Effector memory CD4-positive, alpha-beta T cell (primary cell): ENCODE measurements at regions not wholly inside any gene's neighbourhood (a gene's known extent, or its start where the extent isn't known, plus 50 kb on each side); places are given as distances from the start of the nearest gene placed in this dataset.

Experiments used
- DNase-seq, 3 donors: peaks; one replicate each; pipeline ENCODE4 v3.0.0-alpha.2; 2020
- H3K27ac ChIP-seq: 2 replicates; pipeline ENCODE4 v1.7.0; 2013; ENCODE audit warnings: mild to moderate bottlenecking, low read length, moderate library complexity; ENCODE audit not compliant: insufficient read depth, poor library complexity, severe bottlenecking
- H3K27me3 ChIP-seq: replicated peaks from 2 replicates; pipeline ENCODE4 v1.7.0; 2013; ENCODE audit warnings: mild to moderate bottlenecking, low read length; ENCODE audit not compliant: insufficient read depth, control insufficient read depth, poor library complexity, severe bottlenecking
- H3K36me3 ChIP-seq: 2 replicates; pipeline ENCODE4 v1.7.0; 2013; ENCODE audit warnings: mild to moderate bottlenecking, low read length, moderate library complexity; ENCODE audit not compliant: control insufficient read depth, insufficient read depth
- H3K4me1 ChIP-seq: 2 replicates; pipeline ENCODE4 v1.7.0; 2013; ENCODE audit warnings: low read length, mild to moderate bottlenecking; ENCODE audit not compliant: control insufficient read depth, insufficient read depth, poor library complexity, severe bottlenecking
- H3K4me3 ChIP-seq: 2 replicates; pipeline ENCODE4 v1.7.0; 2013; ENCODE audit warnings: low read length, low read depth, mild to moderate bottlenecking; ENCODE audit not compliant: insufficient read depth, poor library complexity, severe bottlenecking
- H3K9me3 ChIP-seq: 2 replicates; pipeline ENCODE4 v1.7.0; 2013; ENCODE audit warnings: mild to moderate bottlenecking, low read length, moderate library complexity; ENCODE audit not compliant: control insufficient read depth

- Histone ChIP-seq H3K9me3 (no peaks in the 10 kb centered on the region), H3K36me3 (no peaks in the 10 kb centered on the region), H3K27me3 (peaks cover 3% of the 10 kb centered on the region), H3K4me1 (no peaks in the 10 kb centered on the region), H3K4me3 (no peak overlapping the region), H3K27ac (no peak overlapping the region)
- no peak for DNase-seq
Observed at GRCh38 chr5:99141534-99142128, 212.8 kb upstream of the CHD1 start.

- H3K9me3 ChIP-seq = no peaks in the 10 kb centered on the region
- H3K27ac ChIP-seq = no peak overlapping the region
- no peaks in the 10 kb centered on the region for H3K4me1 ChIP-seq
- peaks cover 3% of the 10 kb centered on the region for H3K27me3 ChIP-seq
- DNase-seq = no peak
- no peaks in the 10 kb centered on the region for H3K36me3 ChIP-seq
- H3K4me3 ChIP-seq = no peak overlapping the region
Observed at GRCh38 chr5:99138911-99139310, 210.1 kb upstream of the CHD1 start.

GRCh38 chr5:99133921-99134320 is 205.1 kb upstream of the CHD1 start:
- no peak overlapping the region for H3K4me3 ChIP-seq
- DNase-seq = no peak

GRCh38 chr5:99129768-99130501 is 201.1 kb upstream of the CHD1 start:
- no peak overlapping the region for H3K4me3 ChIP-seq
- H3K9me3 ChIP-seq = no peaks in the 10 kb centered on the region
- H3K27ac ChIP-seq = no peak overlapping the region
- no peaks in the 10 kb centered on the region for H3K36me3 ChIP-seq
- no peaks in the 10 kb centered on the region for H3K27me3 ChIP-seq
- no peak for DNase-seq
- no peaks in the 10 kb centered on the region for H3K4me1 ChIP-seq

More at GRCh38 chr5:99133921-99134320, 205.1 kb upstream of the CHD1 start:
- Histone ChIP-seq H3K9me3 (no peaks in the 10 kb centered on the region), H3K27me3 (peaks cover 3% of the 10 kb centered on the region), H3K4me1 (no peaks in the 10 kb centered on the region), H3K27ac (no peak overlapping the region), H3K36me3 (no peaks in the 10 kb centered on the region)

- H3K27me3 ChIP-seq = no peaks in the 10 kb centered on the region
- H3K36me3 ChIP-seq = no peaks in the 10 kb centered on the region
- H3K4me3 ChIP-seq = no peak overlapping the region
- no peak overlapping the region for H3K27ac ChIP-seq
- H3K4me1 ChIP-seq = no peaks in the 10 kb centered on the region
- DNase-seq = no peak
- H3K9me3 ChIP-seq = no peaks in the 10 kb centered on the region
Observed at GRCh38 chr5:99122976-99123375, 194.2 kb upstream of the CHD1 start.

GRCh38 chr5:99119326-99119725 is 190.5 kb upstream of the CHD1 start:
- no peak for DNase-seq
- H3K9me3 ChIP-seq = no peaks in the 10 kb centered on the region
- no peaks in the 10 kb centered on the region for H3K36me3 ChIP-seq
- H3K27me3 ChIP-seq = no peaks in the 10 kb centered on the region
- H3K27ac ChIP-seq = no peak overlapping the region
- no peaks in the 10 kb centered on the region for H3K4me1 ChIP-seq
- H3K4me3 ChIP-seq = no peak overlapping the region

- Histone ChIP-seq H3K27ac (no peak overlapping the region), H3K4me1 (no peaks in the 10 kb centered on the region), H3K9me3 (no peaks in the 10 kb centered on the region), H3K27me3 (no peaks in the 10 kb centered on the region), H3K36me3 (no peaks in the 10 kb centered on the region), H3K4me3 (no peak overlapping the region)
- no peak for DNase-seq
Observed at GRCh38 chr5:99116526-99116925, 187.7 kb upstream of the CHD1 start.

- Histone ChIP-seq H3K27me3 (no peaks in the 10 kb centered on the region), H3K4me1 (no peaks in the 10 kb centered on the region), H3K9me3 (no peaks in the 10 kb centered on the region), H3K27ac (no peak overlapping the region), H3K4me3 (no peak overlapping the region), H3K36me3 (no peaks in the 10 kb centered on the region)
- DNase-seq = no peak
Observed at GRCh38 chr5:99109894-99110293, 181.1 kb upstream of the CHD1 start.

- Histone ChIP-seq H3K27me3 (no peaks in the 10 kb centered on the region), H3K4me1 (no peaks in the 10 kb centered on the region), H3K27ac (no peak overlapping the region), H3K4me3 (no peak overlapping the region), H3K9me3 (no peaks in the 10 kb centered on the region), H3K36me3 (no peaks in the 10 kb centered on the region)
- DNase-seq = no peak
Observed at GRCh38 chr5:99105216-99105615, 176.4 kb upstream of the CHD1 start.

- Histone ChIP-seq H3K4me1 (no peaks in the 10 kb centered on the region), H3K36me3 (no peaks in the 10 kb centered on the region), H3K27me3 (no peaks in the 10 kb centered on the region), H3K27ac (no peak overlapping the region), H3K4me3 (no peak overlapping the region), H3K9me3 (no peaks in the 10 kb centered on the region)
- DNase-seq = no peak
Observed at GRCh38 chr5:99104538-99105132, 175.8 kb upstream of the CHD1 start.
